ENCODE measurements at regions not wholly inside any gene's neighbourhood (a gene's known extent, or its start where the extent isn't known, plus 50 kb on each side); places are given as distances from the start of the nearest gene placed in this dataset.
"Not testable (repeated sequence)": the region's sequence is repeated elsewhere in the genome, so short reads cannot be mapped to it uniquely, and the experiment has no call there.

- TF ChIP-seq CTCF (conservative IDR thresholded peaks at IDR 0.05), result no peak
- H3K27ac ChIP-seq, result no peak overlapping the region
Observed at GRCh38 chr18:66395671-66396218, 208.1 kb downstream of the CDH19 start.

GRCh38 chr18:66393463-66393862, 210.4 kb downstream of the CDH19 start:
- TF ChIP-seq CTCF (conservative IDR thresholded peaks at IDR 0.05), result no peak
- no peak overlapping the region for H3K27ac ChIP-seq

GRCh38 chr18:66377291-66377690, 226.6 kb downstream of the CDH19 start:
- no peak overlapping the region for H3K27ac ChIP-seq
- TF ChIP-seq CTCF (conservative IDR thresholded peaks at IDR 0.05), result no peak

- not testable (repeated sequence) for H3K27ac ChIP-seq
Observed at GRCh38 chr18:66375391-66375790, 228.5 kb downstream of the CDH19 start.

- H3K27ac ChIP-seq, result no peak overlapping the region
- TF ChIP-seq CTCF (conservative IDR thresholded peaks at IDR 0.05), result no peak
Observed at GRCh38 chr18:66346833-66347588, 256.9 kb downstream of the CDH19 start.

GRCh38 chr18:66344227-66344626, 259.7 kb downstream of the CDH19 start:
- no peak for TF ChIP-seq CTCF (conservative IDR thresholded peaks at IDR 0.05)
- no peak overlapping the region for H3K27ac ChIP-seq

- no peak for TF ChIP-seq CTCF (conservative IDR thresholded peaks at IDR 0.05)
- no peak overlapping the region for H3K27ac ChIP-seq
Observed at GRCh38 chr18:66342577-66342976, 261.3 kb downstream of the CDH19 start.

- no peak overlapping the region for H3K27ac ChIP-seq
- no peak for TF ChIP-seq CTCF (conservative IDR thresholded peaks at IDR 0.05)
Observed at GRCh38 chr18:66334534-66334933, 269.4 kb downstream of the CDH19 start.
